ES-I3 (cell line): ENCODE measurements at regions not wholly inside any gene's neighbourhood (a gene's known extent, or its start where the extent isn't known, plus 50 kb on each side); places are given as distances from the start of the nearest gene placed in this dataset.

Experiments
- H3K36me3 ChIP-seq: 2 replicates; pipeline ENCODE4 v1.6.1; 2013; ENCODE audit warnings: mild to moderate bottlenecking, low read length, control low read depth, moderate library complexity; ENCODE audit not compliant: insufficient read depth
- H3K4me1 ChIP-seq: 2 replicates; pipeline ENCODE4 v1.6.1; 2013; ENCODE audit warnings: mild to moderate bottlenecking, control low read depth, low read length; ENCODE audit not compliant: insufficient read depth
- H3K9ac ChIP-seq: 2 replicates; pipeline ENCODE4 v1.6.1; 2013; ENCODE audit warnings: low read depth, mild to moderate bottlenecking, low read length, moderate library complexity
- H3K9me3 ChIP-seq: 2 replicates; pipeline ENCODE4 v1.6.1; 2013; ENCODE audit warnings: mild to moderate bottlenecking, low read length, moderate library complexity; ENCODE audit not compliant: control insufficient read depth, insufficient read depth

GRCh38 chr2:120785228-120785966 lies 49.7 kb downstream of the GLI2 start:
- Histone ChIP-seq H3K9me3 (no peaks in the 10 kb centered on the region), H3K9ac (no peak overlapping the region), H3K36me3 (no peaks in the 10 kb centered on the region), H3K4me1 (peaks cover 56% of the 10 kb centered on the region)

- H3K9ac ChIP-seq: no peak overlapping the region
- no peaks in the 10 kb centered on the region for H3K9me3 ChIP-seq
- peaks cover 57% of the 10 kb centered on the region for H3K4me1 ChIP-seq
- no peaks in the 10 kb centered on the region for H3K36me3 ChIP-seq
Observed at GRCh38 chr2:120786038-120786960, 50.6 kb downstream of the GLI2 start.

DNA sequence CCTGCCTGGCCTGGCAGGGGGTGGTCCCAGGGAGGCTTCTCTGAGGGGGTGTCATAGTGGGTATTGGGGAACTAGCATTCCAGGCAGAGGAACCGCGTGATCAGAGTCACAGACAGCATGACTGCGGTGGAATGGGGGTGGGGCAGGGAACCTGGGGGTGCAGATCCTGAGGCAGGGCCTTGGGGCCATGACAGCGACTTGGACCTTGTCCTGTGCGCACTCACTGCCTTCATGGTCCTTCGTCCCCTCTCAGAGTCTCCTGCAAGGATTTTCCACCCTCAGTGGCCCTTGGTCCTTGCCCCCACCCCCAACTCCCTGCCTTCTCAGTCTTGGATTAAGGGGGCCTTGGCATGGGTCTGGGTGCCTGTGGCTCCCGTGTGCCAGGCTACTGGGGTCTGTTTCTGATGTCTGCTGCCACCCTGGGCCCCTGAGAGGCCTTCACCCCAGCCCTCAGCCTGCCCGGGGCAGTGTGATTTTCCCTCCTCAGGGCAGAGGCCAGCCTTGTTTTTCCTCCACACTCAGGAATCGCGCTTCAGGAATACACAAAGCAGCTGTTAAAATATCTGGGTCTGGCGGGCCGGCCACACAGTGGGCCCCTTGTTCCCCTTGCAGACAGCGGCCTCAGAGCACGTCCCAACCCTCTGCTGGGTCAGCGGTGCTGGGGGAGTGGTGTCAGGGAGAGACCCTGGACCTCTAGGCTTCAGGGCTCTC lies 51.6 kb downstream of the GLI2 start:
- Histone ChIP-seq H3K9ac (no peak overlapping the region), H3K4me1 (peaks cover 66% of the 10 kb centered on the region)

DNA sequence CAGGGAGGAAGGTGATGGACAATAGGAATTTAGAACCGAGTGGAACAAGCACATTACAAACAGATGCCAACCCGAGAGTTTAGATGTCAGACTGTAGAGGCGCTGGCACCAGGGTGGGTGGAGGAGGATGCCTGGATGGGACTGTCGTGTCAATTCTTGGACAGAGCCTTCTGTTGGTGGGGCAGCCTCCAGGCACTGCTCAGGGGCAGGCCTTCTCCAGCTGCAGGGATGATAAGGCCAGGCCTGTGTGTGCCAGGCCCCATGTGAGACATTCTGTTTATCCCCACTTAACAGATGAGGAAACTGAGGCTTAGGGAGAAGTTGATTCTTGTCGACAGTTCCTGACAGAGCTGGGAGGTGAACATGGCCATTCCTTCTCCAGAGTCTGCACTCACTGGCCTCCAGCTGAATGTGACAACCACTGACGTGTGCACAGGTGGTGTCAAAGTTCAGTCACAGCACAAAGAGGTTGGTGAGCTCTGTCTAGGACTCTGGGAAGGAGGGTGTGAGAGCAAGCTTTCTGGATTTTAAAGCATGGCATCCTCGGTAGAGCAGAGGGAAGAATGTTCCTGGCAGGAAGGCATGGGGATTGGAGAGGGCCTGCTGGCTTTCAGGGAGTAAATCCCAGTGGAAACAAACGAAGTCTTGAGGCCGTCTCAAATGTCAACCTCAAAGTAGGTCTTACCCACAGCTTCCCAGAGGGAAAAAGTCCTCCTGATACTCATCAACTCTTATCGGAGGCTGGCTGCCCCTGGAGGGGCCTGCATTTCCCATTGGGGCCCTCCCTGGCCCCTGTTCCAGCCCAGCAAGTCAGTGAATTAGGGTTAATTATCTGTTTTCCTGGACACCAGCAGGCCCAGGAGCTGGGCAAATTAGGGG lies 52.4 kb downstream of the GLI2 start:
- Histone ChIP-seq H3K4me1 (peaks cover 60% of the 10 kb centered on the region), H3K9me3 (no peaks in the 10 kb centered on the region), H3K36me3 (no peaks in the 10 kb centered on the region), H3K9ac (no peak overlapping the region)

More for the DNA sequence above, 51.6 kb downstream of the GLI2 start:
- Histone ChIP-seq H3K36me3 (no peaks in the 10 kb centered on the region), H3K9me3 (no peaks in the 10 kb centered on the region)

- Histone ChIP-seq H3K9me3 (no peaks in the 10 kb centered on the region), H3K4me1 (peaks cover 39% of the 10 kb centered on the region), H3K36me3 (no peaks in the 10 kb centered on the region), H3K9ac (no peak overlapping the region)
Observed at GRCh38 chr2:120791243-120791961, 55.7 kb downstream of the GLI2 start.

DNA sequence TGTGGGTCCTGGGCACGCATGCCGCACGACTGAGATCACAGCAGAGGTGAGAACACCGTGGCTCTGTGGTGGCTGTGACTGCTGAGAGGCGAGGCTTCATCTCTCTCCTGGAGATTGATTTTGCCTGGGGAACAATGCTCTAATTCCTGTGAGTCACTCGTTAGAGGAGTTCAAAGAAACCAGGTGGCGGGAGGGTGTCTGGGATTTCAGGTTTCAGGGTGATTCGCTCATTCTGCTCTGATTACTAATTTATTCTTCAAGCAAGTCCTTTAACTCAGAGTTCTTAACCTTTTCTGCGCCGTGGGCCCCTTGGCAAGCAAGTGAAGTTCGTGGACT lies 56.3 kb downstream of the GLI2 start:
- H3K4me1 ChIP-seq: peaks cover 35% of the 10 kb centered on the region
- no peak overlapping the region for H3K9ac ChIP-seq

DNA sequence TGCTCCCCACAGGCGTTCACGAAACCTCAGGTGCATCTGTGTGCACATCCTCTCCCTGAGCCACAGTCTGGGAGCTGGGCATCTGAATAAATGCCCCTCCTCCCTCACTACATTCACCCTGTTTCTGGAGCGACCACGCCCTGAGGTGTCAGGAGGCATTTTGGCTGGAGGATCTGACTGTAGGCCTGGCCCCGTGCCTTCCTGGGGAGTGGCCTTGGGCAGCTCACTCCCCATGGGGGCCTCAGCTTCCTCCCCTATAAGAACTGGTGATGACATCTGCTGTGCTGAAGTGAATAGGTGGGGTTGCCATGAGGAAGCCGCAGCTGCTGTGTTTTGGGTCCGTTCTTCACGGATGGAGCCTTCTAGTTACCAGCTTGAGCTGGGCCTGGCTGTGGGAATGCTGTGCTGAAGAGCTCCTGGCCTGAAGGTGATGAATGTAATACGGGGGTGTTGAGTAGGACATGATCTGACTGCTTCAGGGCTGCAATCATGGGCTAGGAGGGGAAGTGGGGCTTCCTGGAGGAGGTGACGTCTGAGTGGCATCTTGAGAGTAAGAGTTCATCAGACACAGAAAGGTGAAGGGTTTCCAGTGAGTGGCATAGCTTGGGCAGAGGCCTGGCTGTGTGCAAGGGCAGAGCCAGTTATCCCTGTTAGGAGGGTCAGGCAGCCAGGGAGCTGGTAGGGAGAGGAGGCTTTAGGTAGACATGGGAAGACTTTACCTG lies 58.2 kb downstream of the GLI2 start:
- no peaks in the 10 kb centered on the region for H3K36me3 ChIP-seq
- no peaks in the 10 kb centered on the region for H3K9me3 ChIP-seq
- peaks cover 34% of the 10 kb centered on the region for H3K4me1 ChIP-seq
- H3K9ac ChIP-seq: no peak overlapping the region

More for the DNA sequence above, 56.3 kb downstream of the GLI2 start:
- Histone ChIP-seq H3K36me3 (no peaks in the 10 kb centered on the region), H3K9me3 (no peaks in the 10 kb centered on the region)

DNA sequence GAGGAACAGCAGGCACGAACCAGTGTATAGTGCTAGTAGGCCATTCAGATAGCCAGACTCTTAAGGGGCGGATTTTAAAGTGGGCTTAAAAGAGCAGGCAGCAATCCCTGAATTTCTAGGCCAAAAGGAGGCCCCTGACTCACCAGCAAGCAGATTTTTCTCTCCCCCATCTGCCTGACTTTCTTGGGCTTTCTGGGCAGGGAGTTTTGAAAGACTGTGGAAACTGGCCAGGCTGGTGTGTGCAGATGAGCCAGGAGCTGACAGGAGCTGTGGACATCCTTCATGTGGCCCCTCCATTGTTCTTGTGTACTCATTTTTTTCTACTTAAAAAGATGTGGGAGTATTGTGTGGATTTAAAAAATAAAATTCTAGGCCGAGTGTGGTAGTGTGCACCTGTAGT lies 59.0 kb downstream of the GLI2 start:
- Histone ChIP-seq H3K4me1 (peaks cover 34% of the 10 kb centered on the region), H3K9me3 (no peaks in the 10 kb centered on the region), H3K9ac (no peak overlapping the region), H3K36me3 (no peaks in the 10 kb centered on the region)

GRCh38 chr2:120796094-120796493 lies 60.4 kb downstream of the GLI2 start:
- no peak overlapping the region for H3K9ac ChIP-seq
- H3K36me3 ChIP-seq: no peaks in the 10 kb centered on the region

GRCh38 chr2:120797421-120798221 lies 62.0 kb downstream of the GLI2 start:
- H3K9me3 ChIP-seq: no peaks in the 10 kb centered on the region
- H3K9ac ChIP-seq: no peak overlapping the region
- peaks cover 18% of the 10 kb centered on the region for H3K4me1 ChIP-seq
- H3K36me3 ChIP-seq: no peaks in the 10 kb centered on the region

More at GRCh38 chr2:120796094-120796493, 60.4 kb downstream of the GLI2 start:
- H3K4me1 ChIP-seq: peaks cover 32% of the 10 kb centered on the region
- no peaks in the 10 kb centered on the region for H3K9me3 ChIP-seq

- Histone ChIP-seq H3K4me1 (peaks cover 12% of the 10 kb centered on the region), H3K36me3 (no peaks in the 10 kb centered on the region), H3K9ac (no peak overlapping the region), H3K9me3 (no peaks in the 10 kb centered on the region)
Observed at GRCh38 chr2:120798567-120799247, 63.0 kb downstream of the GLI2 start.

DNA sequence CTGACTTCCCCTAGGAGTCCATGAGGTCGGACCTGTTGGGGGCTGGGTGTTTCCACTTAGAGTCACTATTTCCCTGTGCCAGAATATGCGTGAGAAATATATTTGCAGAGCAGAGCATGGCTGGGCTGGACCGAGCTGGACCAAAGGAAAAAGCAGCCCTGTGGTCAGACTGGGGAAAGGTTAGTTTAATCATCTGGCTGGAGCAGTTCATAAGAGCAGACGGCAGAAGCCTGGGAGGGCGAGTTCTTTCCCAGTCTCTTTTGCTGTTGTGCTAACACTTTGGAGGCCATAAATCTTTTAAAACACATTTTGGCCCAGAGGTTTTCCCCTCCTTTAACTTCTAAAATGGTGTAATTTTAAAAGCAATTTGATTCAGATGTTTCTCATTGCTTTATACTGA lies 66.5 kb downstream of the GLI2 start:
- no peak overlapping the region for H3K9ac ChIP-seq
- peaks cover 10% of the 10 kb centered on the region for H3K4me1 ChIP-seq
- no peaks in the 10 kb centered on the region; the same call in 1 of the 2 replicates for H3K36me3 ChIP-seq

More for the DNA sequence above, 66.5 kb downstream of the GLI2 start:
- H3K9me3 ChIP-seq: no peaks in the 10 kb centered on the region
